GM11168 (cell line): ENCODE measurements at regions not wholly inside any gene's neighbourhood (a gene's known extent, or its start where the extent isn't known, plus 50 kb on each side); places are given as distances from the start of the nearest gene placed in this dataset.
"Not testable (repeated sequence)": the region's sequence is repeated elsewhere in the genome, so short reads cannot be mapped to it uniquely, and the experiment has no call there.

Experiments
- in situ Hi-C: fragments of 300-500 bp; cut with MboI; formaldehyde crosslinking; loops from one replicate; pipeline ENCODE4 v1.12.0; 2022; ENCODE audit warnings: low sequenced_read_pairs; ENCODE audit not compliant: unreplicated experiment

DNA sequence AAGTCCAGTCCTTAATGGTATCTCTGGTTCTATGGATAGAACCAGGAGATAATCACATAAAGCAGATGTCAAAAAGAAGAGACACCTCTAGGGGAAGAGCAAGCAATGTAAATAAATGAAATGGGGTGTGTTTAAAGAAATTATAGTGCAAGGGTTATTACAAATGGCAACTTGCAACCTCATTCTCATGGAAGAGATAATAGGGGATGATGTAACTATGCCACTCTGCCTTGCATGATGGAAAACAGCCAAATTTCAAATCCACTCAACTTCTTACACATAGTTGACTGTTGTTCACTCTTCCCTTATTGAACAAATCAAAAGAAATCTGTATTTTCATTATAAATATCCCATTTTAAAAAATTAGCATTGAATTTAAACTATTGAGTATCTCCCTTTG lies 274.0 kb upstream of the TMPRSS15 start:
- in situ Hi-C loops = no loop called here

DNA sequence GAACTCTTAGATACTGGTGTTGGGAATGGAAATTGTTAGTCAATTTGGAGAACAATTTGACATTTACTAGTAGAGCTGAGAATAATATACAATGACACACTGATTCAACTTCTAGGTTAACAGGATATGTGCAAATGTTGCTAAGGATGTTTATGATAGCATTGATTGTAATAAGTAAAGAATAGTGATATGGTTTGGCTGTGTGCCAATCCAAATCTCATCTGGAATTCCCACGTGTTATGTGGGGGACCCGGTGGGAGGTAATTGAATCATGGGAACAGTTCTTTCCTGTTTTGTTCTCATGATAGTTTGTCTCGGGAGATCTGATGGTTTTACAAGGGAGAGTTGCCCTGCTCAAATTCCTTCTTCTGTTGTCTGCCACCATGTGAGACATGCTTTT lies 302.4 kb upstream of the TMPRSS15 start:
- in situ Hi-C loops = no loop called here

DNA sequence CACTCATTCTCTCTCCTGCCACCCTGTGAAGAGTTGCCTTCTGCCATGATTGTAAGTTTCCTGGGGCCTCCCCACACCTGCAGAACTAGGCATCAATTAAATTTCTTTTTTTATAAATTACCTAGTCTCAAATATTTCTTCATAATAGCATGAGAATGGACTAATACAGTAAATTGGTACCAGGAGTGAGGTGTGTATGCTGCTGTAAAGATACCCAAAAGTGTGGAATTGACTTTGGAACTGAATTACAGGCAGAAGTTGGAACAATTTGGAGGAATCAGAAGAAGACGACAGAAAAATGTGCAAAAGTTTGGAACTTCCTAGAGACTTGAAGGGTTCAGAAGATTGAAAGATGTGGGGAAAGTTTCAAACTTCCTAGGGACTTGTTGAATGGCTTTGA lies 308.1 kb upstream of the TMPRSS15 start:
- in situ Hi-C loops = no loop called here

DNA sequence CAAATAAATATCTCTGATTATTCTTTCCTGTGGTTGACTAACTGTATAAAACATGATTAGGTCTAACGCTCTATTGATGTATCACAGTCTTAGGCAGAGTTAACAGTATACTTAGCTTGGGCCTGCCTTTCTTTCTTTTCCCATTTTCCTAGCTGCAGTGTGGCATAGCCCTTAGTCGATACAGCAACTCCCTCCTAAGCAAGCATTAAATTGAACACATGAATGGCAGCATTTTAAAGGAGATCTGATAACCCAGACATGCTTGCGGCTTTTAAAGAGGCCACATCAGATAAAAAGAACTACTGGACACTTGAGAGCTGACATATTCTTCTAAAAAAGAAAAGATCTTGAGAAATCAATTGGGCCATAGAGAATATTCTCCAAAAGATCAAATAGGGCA lies 312.0 kb upstream of the TMPRSS15 start:
- in situ Hi-C loops = no loop called here

DNA sequence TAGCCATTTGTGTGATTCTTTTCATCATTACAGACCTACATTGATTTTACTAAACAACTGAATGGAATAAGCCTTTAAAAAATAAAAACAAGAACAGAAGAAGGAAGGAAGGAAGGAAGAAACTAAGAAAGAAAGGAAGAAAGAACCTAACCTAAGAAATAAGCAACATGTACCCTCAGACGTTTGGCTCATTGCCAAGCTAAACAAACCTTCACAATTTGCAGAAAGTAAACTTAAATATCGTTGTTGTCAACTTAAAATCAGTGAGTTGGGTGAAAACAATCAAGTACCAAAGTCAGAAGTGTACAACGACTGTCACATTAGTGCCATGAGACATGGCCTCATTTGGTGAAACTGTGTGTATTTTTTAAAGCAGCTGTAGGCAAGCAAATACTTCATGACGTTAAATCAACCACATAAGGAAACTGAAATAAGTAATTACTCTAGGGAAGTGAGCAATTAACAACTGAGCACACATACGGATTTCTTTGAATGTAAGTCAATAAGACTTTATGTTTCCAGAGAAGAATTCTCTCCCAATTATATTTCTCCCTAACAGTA lies 313.1 kb upstream of the TMPRSS15 start:
- in situ Hi-C loops = no loop called here

DNA sequence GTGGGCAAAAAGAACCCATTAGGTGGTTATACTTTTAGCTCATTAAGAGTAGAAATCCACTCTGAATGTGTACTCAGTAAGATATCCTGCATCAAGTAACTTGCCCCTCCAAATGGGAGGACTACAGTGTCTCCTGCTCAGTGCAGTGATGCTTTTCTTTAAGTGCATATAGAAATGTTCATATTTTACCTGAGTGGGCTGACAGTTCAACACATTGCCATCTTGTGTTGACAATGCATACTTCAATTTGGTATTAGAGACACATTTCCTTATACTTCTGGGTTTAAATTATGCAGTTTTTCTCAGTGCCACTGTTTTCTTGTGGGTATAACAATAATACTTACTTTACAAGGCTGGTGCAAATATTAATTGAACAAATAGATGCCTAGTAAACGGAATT lies 318.6 kb upstream of the TMPRSS15 start:
- in situ Hi-C loops = no loop called here

DNA sequence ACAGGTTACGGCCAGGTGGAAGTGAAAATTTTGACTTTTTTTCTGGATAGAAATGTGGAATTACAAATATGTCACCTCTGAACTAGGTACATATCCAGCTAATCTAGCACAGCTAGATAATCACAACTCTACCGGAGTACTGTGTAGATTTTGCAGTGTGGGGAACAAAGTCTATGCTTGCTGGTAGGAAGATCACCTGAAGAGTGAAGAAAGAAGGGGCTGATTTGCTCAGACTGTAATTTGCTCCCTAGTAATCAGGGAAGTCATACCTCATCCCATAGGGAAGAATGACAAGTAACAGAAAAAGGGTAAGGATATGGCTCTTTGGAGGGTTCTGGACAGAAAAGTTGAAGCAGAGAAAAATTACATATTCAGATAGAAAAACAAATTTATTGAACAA lies 319.6 kb upstream of the TMPRSS15 start:
- in situ Hi-C loops = no loop called here

DNA sequence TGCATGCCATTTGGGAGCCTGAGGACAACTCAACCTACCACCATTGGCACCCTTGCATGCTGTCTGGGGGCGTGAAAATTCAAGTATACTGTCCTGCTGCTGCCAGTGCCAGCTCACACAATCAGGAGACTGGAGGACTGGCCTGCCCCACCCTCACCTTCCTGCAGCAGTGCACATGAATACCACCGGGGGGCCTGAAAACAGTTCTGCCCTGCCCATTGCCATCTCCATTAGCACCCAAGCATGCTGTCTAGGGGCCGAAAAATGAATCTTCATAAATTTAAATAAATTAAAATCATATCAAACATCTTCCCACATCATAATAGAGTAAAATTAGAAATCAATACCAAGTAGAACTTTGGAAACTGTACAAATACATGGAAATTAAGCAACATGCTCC lies 322.1 kb upstream of the TMPRSS15 start:
- in situ Hi-C loops = no loop called here

DNA sequence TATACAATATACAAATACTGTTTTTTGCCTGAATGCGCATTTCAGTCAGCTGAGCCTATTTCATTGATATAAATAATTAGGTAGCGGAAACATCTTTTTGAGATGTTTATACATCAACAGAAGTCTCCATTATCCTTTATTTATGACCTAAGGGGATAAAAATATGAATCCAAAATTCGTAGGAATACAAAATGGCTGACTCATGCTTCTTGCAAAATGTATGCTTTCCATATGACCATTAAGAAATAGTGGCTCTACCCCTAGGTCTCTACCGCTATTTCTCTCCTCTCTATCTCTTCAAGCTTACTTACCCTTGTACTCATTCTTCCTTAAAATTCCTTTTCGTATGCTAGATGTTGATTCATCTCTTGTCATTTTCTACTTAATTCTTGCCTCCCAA lies 338.4 kb upstream of the TMPRSS15 start:
- in situ Hi-C loops = no loop called here

DNA sequence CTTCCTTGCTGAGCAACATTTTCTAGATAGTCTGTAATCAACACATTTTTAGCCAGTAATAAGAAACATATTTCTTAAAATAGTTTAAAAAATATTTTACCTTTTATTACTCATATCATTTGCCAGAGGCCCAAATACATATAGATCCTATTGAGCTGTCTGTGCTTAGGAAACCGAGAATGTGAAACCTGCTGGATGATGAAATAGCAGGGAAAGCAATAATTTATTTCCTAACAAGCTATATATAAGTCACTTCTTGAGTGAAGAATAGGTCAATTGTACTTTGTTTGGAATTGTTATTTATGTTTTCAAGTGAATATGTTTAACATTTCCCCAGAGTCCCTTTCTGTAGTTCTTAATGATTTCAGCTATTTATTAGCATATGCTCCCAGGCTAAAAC lies 339.9 kb upstream of the TMPRSS15 start:
- in situ Hi-C loops = no loop called here

DNA sequence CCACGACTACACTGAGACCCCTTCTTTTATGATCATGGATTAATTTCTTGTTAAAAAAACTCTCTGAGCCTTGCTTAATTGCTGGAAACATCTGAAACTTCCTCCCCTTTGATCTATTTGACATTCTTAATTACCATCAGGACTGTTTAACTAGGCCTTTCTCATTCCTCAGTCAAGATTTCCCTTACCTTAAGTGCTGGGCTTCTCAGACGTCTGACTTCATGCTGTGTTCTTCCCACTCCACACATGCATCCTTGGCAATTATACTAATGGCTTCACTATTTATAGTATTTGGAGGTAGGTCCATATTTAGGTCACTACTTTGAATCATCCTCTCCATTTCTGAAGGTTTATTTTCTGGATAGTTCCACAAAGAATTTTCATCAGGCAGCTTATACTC lies 341.3 kb upstream of the TMPRSS15 start:
- in situ Hi-C loops = no loop called here

DNA sequence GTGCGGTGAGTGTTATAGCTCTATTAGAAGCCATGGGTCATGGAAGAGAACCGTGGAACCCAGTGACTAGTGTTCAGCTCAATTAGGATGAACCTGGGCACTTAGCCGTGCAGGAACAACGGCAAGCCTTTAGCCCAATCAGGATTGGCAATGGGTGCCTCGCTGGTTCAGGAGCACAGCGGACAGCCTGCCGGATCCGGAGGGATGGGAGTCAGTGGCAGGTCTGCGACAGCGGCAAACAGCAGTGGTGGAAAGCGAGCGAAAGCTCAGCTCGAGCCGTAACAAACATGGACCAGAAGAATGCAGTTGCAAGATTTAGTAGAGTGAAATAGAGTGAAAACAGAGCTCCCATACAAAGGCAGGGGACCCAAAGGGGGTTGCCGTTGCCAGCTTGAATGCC lies 349.3 kb upstream of the TMPRSS15 start:
- in situ Hi-C loops = not testable (repeated sequence)

DNA sequence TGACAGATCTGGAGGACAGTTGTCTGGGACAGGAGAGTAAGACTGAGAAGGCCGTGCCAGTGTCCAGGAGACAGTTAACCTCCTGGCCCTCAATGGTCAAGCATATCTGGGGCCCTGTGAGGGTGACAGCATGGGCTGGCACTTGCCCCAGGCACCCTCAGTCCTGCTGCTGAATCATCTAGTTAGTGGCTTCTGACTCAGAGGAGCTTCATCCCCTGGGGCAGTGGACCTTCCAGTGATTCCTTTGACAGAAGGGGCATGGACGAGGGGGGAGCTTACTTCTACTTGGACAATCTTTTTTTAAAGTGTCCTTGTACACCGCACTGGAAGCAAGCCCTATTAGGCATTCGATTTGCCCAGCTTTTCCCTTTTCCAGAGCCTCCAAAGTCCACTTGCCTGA lies 352.7 kb upstream of the TMPRSS15 start:
- in situ Hi-C loops = not testable (repeated sequence)

DNA sequence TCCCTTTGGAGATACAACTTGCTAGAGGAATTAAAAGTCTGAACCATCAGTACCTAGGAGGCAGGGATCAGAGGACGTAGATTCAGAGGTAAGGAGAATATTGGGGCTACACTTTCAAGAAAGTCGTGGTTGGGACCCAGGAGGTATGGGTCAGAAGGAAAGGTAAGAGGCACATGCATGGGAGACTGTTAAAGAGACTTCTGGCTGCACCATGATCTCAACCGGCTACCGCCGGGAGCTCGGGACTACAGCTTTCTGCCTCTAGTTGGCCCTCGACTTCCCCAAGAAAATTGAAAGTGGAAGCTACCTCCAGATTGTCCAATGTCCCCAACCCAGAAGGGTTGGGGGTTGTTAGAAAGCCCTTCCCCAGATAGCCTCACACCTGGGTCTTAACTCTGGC lies 355.7 kb upstream of the TMPRSS15 start:
- in situ Hi-C loops = no loop called here

DNA sequence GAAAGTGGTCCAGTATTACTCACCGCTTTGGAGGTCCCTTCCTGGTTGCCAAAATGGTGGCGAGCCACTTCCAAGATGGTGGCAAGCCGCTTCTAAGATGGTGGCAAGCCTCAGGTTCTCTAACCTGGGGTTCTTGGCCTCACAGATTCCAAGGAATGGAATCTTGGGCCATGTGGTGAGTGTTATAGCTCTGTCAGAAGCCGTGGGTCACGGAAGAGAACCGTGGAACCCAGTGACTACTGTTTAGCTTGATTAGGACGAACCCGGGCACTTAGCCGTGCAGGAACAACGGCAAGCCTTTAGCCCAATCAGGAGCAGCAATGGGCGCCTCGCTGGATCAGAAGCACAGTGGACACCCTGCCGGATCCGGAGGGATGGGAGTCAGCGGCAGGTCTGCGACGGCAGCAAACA lies 356.2 kb upstream of the TMPRSS15 start:
- in situ Hi-C loops = no loop called here

DNA sequence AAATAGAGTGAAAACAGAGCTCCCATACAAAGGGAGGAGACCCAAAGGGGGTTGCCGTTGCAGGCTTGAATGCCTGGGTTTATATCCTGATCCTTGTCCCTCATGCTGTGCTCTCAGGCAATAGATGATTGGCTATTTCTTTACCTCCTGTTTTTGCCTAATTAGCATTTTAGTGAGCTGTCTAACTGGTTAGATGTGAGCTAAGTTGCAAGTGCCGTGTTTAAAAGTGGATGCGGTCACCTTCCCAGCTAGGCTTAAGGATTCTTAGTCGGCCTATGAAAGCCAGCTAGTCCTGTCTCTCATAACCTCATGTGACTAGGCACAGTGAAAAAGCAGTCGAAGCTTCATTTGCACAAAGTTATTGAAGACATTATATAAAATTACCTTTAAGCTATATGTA lies 356.7 kb upstream of the TMPRSS15 start:
- in situ Hi-C loops = no loop called here

DNA sequence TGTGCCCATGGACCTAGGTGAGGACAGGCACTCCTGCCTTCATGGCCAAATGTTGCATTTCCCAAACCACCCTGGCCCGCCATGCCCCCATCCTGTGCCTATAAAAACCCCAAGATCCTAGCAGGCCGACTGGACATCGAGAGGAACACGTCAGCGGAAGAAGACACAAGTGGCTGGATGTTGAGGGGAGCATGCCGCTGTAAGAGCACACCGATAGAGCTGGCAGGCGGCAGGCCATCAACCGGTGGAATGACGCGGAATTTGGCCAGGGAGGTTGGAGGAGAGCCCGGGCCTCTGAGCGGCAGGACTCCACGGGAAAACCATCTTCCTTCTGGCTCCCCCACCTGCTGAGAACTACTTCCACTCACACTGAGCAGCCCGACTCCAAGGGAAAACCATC lies 361.1 kb upstream of the TMPRSS15 start:
- in situ Hi-C loops = no loop called here

DNA sequence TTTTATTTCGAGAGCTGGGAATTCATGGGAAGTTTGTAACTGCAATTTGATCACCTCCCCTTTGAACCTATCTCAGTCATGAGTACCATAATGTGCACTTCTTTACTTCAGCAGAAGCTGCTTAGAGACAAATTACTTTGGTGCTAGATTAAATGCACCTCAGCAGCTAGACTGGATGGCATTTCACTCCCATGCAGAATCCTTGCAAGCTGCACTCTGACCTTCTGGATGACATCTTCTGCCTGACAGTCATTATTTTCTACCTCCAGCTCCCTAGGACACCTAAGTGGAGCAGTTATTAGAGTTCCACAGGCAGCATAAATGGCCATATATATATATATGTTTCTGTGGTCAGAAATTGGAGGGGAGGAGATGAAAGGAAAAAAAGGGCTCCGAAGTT lies 366.0 kb upstream of the TMPRSS15 start:
- in situ Hi-C loops = no loop called here

DNA sequence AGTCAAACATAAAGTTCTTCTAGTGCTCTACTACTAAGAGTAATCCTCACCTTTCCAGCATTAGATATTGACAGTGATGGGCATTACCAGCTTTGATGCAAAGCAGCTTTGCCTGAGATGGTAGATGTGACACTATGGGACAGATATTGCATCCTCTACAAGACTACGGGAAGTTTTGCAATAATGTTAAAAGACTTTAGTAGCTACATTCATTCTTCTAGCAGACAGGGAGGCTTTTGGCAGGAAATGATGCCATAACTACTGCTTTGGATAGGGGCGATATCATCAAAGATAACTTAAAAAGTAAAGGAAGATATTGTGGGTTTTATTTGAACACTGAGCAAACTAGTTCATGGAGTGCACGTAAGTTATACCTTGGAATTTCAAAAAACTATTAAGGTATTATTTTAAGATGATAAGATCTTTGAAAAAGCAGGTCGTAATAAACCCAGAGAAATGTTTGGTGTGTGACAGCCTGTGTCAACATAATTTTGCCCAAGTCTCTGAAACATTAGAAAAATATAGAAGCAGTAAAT lies 368.3 kb upstream of the TMPRSS15 start:
- in situ Hi-C loops = no loop called here

DNA sequence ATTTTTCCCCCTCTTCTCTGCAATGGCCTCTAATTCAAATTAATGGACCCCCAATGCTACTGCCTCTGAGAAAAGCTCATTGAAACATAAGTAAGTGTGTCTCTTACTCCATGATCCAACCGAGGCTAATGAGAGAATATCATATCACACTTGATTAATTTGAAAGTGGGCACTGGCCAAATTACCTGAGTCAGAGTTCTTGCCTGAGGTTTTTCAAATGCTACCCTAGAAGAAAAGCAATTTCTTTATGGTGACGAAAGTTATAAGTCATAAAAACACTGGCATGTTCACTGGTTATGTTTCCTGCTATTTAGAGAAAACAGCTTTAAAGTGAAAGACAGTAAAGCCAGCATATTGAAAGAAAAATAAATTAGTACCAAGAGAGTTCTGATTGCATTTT lies 368.8 kb upstream of the TMPRSS15 start:
- in situ Hi-C loops = no loop called here

DNA sequence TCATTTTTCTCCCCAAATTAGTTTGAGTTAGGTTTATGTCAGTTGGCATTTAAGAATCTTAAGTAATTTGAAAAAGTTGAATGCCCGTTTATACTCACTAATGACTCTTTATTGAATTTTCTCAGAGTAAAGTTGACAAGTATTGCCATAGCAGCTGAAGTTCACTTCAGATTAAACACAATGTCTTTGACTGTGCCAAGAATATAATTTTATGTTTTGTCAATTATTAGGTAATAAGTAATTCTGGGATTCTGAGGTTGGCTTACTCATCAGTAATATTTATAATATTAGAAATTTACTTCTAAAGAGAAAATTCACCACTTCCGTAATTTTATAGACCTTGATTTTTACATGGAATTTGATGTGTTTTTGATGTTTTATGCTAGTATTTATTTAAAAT lies 369.3 kb upstream of the TMPRSS15 start:
- in situ Hi-C loops = no loop called here

DNA sequence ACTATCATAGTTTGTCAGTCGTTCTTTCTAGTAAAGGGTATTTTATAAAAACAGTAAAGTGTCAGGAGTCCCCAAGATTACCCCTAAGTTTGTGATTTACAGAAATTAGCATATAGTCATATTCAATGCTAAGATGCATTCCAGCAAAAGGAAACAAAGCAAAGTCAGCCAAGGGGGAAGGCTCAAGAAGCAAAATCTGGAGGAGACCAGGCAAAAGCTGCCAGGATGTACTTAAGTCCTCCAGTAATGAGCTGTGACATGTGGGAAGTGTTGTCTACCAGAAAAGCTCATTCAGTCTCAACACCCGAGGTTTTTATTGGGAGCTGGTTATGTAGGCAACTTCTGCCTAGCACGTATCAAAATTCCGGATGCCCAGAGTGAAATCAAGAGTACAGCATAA lies 373.4 kb upstream of the TMPRSS15 start:
- in situ Hi-C loops = no loop called here

DNA sequence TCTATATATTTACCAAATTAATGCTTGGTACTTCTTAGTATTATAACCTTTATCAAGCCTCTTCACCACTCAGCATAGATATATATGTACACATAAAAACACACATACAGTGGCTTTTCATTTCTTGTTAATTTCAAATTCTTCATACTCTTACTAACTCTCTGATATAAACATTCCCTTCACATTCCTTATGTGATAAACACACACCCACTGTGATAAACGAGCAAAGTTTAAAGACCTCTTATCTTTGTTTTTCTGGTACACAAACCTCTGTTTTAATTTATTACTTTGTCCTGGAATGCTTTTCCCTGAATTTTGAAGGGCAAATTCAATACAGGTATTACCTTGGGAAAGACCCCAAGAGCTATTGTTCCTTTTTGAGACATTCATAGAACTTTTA lies 379.1 kb upstream of the TMPRSS15 start:
- in situ Hi-C loops = no loop called here
